Neural crest cell (in vitro differentiated cells): ENCODE measurements at regions not wholly inside any gene's neighbourhood (a gene's known extent, or its start where the extent isn't known, plus 50 kb on each side); places are given as distances from the start of the nearest gene placed in this dataset.

Experiments
- DNase-seq: peaks from one replicate; pipeline ENCODE4 v3.0.0; 2021; ENCODE audit warnings: low read depth, mixed read lengths, low spot score
- H3K27ac Mint-ChIP-seq: one replicate; pipeline ENCODE4 v1.8.0; 2021; ENCODE audit warnings: mild to moderate bottlenecking, mixed read lengths; ENCODE audit not compliant: unreplicated experiment
- H3K27me3 Mint-ChIP-seq: 2 replicates; pipeline ENCODE4 v1.8.0; 2021; ENCODE audit warnings: low read depth, mild to moderate bottlenecking, mixed read lengths
- H3K36me3 Mint-ChIP-seq: 2 replicates; pipeline ENCODE4 v1.8.0; 2021; ENCODE audit warnings: low read depth, mild to moderate bottlenecking, mixed read lengths
- H3K4me1 Mint-ChIP-seq: 2 replicates; pipeline ENCODE4 v1.8.0; 2021; ENCODE audit warnings: mixed read lengths
- H3K4me3 Mint-ChIP-seq: one replicate; pipeline ENCODE4 v1.8.0; 2021; ENCODE audit warnings: mild to moderate bottlenecking, mixed read lengths
- H3K9me3 Mint-ChIP-seq: 2 replicates; pipeline ENCODE4 v1.8.0; 2021; ENCODE audit warnings: mixed read lengths
- TF ChIP-seq, protein P1 (sequence below): fragments of 200-600 bp; sonication (generic); conservative IDR thresholded peaks from 2 replicates; pipeline ENCODE4 v1.5.0; 2021; ENCODE audit warnings: antibody characterized with exemption, mild to moderate bottlenecking

DNA sequence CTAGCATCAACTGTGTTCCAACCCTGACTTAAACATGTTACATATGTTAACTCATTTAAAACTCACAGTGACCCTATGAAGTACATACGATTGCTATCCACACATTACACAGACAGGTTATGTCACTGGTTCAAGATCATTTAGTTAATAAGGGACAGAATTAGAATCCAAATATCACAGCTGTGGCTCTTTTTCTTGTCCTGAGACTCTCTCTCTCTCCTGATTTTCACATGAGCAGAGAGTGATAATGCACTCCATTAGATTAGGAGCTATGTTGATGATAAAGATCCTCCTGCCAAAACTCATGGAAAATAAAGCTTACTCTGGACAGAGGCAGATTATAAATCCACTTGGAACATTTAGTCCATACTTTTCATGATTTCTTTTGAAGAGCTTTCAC, 408.3 kb downstream of the PPARGC1A start:
- Mint-ChIP-seq H3K9me3 (no peaks in the 10 kb centered on the region), H3K36me3 (no peaks in the 10 kb centered on the region), H3K4me3 (no peak overlapping the region), H3K4me1 (peaks cover 12% of the 10 kb centered on the region), H3K27ac (no peak overlapping the region), H3K27me3 (no peaks in the 10 kb centered on the region)
- TF ChIP-seq, protein P1, sequence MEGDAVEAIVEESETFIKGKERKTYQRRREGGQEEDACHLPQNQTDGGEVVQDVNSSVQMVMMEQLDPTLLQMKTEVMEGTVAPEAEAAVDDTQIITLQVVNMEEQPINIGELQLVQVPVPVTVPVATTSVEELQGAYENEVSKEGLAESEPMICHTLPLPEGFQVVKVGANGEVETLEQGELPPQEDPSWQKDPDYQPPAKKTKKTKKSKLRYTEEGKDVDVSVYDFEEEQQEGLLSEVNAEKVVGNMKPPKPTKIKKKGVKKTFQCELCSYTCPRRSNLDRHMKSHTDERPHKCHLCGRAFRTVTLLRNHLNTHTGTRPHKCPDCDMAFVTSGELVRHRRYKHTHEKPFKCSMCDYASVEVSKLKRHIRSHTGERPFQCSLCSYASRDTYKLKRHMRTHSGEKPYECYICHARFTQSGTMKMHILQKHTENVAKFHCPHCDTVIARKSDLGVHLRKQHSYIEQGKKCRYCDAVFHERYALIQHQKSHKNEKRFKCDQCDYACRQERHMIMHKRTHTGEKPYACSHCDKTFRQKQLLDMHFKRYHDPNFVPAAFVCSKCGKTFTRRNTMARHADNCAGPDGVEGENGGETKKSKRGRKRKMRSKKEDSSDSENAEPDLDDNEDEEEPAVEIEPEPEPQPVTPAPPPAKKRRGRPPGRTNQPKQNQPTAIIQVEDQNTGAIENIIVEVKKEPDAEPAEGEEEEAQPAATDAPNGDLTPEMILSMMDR: no peak
- DNase-seq: no peak

DNA sequence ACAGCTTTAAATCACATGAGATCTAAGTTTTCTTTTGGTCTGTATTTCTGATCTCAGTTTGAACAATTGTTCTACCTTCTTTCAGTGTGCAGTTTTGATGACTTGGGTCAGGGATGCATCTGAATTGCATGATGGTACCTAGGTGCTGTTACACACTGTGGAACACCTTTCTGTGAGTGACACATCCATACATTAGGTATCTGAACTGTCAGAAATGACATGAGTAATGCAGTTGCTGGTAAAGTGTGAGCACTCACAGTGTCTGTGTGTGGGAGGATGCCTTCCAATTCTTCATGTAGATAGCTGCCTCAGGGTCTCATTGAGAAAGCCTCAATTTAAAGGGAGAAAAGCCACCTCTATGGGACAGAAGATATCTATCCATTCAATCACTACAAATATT, 411.9 kb downstream of the PPARGC1A start:
- Mint-ChIP-seq H3K36me3 (no peaks in the 10 kb centered on the region), H3K4me3 (no peak overlapping the region), H3K9me3 (no peaks in the 10 kb centered on the region), H3K27me3 (no peaks in the 10 kb centered on the region), H3K4me1 (no peaks in the 10 kb centered on the region), H3K27ac (no peak overlapping the region)
- TF ChIP-seq, protein P1: no peak
- DNase-seq: no peak

DNA sequence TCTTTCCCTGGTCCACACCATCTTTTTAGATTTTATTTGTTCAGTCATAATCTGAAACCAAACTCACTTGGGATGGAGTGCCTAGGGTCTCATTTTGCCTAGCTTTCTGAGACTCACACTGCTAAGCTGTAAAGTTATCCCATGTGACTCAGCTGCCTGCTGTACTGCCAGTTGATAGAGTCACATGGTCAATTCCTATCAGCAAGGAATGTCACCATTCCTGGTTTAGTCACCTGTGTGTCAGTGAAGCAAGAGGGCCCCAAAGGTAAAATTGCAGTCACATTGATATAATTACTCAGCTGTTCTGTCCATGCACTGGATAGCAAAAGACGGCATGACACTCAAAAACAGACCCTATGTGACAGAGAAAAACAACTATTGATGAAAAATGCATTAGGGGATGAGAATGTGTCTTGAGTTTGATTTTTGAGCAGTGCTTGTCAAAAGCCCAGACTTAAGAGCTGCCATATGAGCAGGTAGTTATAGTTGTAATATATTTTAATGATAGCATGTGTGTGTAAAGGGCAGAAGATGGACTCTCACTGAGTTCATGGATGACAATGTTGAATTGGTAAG, 413.2 kb downstream of the PPARGC1A start:
- Mint-ChIP-seq H3K9me3 (peaks cover 4% of the 10 kb centered on the region), H3K4me1 (no peaks in the 10 kb centered on the region), H3K36me3 (peaks cover 4% of the 10 kb centered on the region), H3K4me3 (no peak overlapping the region), H3K27ac (no peak overlapping the region), H3K27me3 (no peaks in the 10 kb centered on the region)
- TF ChIP-seq, protein P1: no peak
- no peak for DNase-seq

DNA sequence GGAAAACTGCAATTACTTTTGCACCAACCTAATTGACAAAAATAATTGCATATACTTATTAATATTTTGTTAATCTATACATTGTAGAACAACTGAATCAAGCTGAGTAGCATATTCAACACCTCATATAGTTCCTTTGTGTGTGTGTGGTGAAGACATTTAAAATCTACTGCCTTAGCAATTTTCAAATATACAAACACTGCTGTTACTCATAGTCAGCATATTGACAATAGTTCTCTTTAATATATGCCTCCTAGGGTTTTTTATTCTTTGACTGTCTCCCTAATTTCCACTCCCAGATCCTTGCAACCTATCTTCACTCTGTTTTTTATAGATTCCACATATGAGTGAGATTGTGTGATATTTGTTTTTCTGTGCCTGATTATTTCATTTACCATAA, 426.8 kb downstream of the PPARGC1A start:
- peaks cover 8% of the 10 kb centered on the region for H3K9me3 Mint-ChIP-seq

GRCh38 chr4:23458054-23458453, 431.8 kb downstream of the PPARGC1A start:
- H3K4me3 Mint-ChIP-seq: no peak overlapping the region
- TF ChIP-seq, protein P1: no peak
- H3K27ac Mint-ChIP-seq: no peak overlapping the region
- H3K27me3 Mint-ChIP-seq: peaks cover 35% of the 10 kb centered on the region
- DNase-seq: no peak
- no peaks in the 10 kb centered on the region for H3K36me3 Mint-ChIP-seq
- H3K9me3 Mint-ChIP-seq: no peaks in the 10 kb centered on the region
- peaks cover 16% of the 10 kb centered on the region for H3K4me1 Mint-ChIP-seq

More for the DNA sequence above, 426.8 kb downstream of the PPARGC1A start:
- no peaks in the 10 kb centered on the region for H3K4me1 Mint-ChIP-seq
- TF ChIP-seq, protein P1: no peak
- peaks cover under 1% of the 10 kb centered on the region for H3K36me3 Mint-ChIP-seq
- H3K4me3 Mint-ChIP-seq: no peak overlapping the region
- H3K27ac Mint-ChIP-seq: no peak overlapping the region
- DNase-seq: no peak
- peaks cover 11% of the 10 kb centered on the region for H3K27me3 Mint-ChIP-seq
